ENCODE measurements at regions not wholly inside any gene's neighbourhood (a gene's known extent, or its start where the extent isn't known, plus 50 kb on each side); places are given as distances from the start of the nearest gene placed in this dataset.

- DNase-seq = no peak
These were observed 238.4 kb downstream of the SNCA start for GRCh38 chr4:89598602-89599001.

- DNase-seq = no peak
These were observed 241.7 kb downstream of the SNCA start for GRCh38 chr4:89595125-89595789.

- no peak for DNase-seq
These were observed 246.8 kb downstream of the SNCA start for GRCh38 chr4:89590128-89590527.

GRCh38 chr4:89588421-89588820 is 248.5 kb downstream of the SNCA start:
- no peak for DNase-seq

GRCh38 chr4:89587364-89587763 is 249.6 kb downstream of the SNCA start:
- no peak for DNase-seq

- DNase-seq = no peak
These were observed 250.1 kb downstream of the SNCA start for GRCh38 chr4:89586864-89587263.

- no peak for DNase-seq
These were observed 250.6 kb downstream of the SNCA start for GRCh38 chr4:89586318-89586717.

GRCh38 chr4:89582756-89583505 is 254.0 kb downstream of the SNCA start:
- DNase-seq = no peak

- DNase-seq = no peak
These were observed 257.2 kb downstream of the SNCA start for GRCh38 chr4:89579771-89580170.

- no peak for DNase-seq
These were observed 260.7 kb downstream of the SNCA start for GRCh38 chr4:89576246-89576645.

GRCh38 chr4:89575840-89576239 is 261.1 kb downstream of the SNCA start:
- DNase-seq = no peak

- DNase-seq = no peak
These were observed 262.8 kb downstream of the SNCA start for GRCh38 chr4:89574176-89574575.

- no peak for DNase-seq
These were observed 263.3 kb downstream of the SNCA start for GRCh38 chr4:89573656-89574055.

GRCh38 chr4:89572224-89572858 is 264.6 kb downstream of the SNCA start:
- no peak for DNase-seq

GRCh38 chr4:89570931-89571330 is 263.3 kb upstream of the GPRIN3 start:
- DNase-seq = no peak

GRCh38 chr4:89567936-89568335 is 260.3 kb upstream of the GPRIN3 start:
- DNase-seq = no peak

GRCh38 chr4:89563431-89563830 is 255.8 kb upstream of the GPRIN3 start:
- no peak for DNase-seq

GRCh38 chr4:89562746-89563145 is 255.1 kb upstream of the GPRIN3 start:
- no peak for DNase-seq

- no peak for DNase-seq
These were observed 253.4 kb upstream of the GPRIN3 start for GRCh38 chr4:89561048-89561447.

- DNase-seq = no peak
These were observed 250.5 kb upstream of the GPRIN3 start for GRCh38 chr4:89558147-89558546.

- DNase-seq = no peak
These were observed 249.2 kb upstream of the GPRIN3 start for GRCh38 chr4:89556601-89557305.

- no peak for DNase-seq
These were observed 243.6 kb upstream of the GPRIN3 start for GRCh38 chr4:89551191-89551590.

GRCh38 chr4:89549907-89550306 is 242.3 kb upstream of the GPRIN3 start:
- no peak for DNase-seq

- DNase-seq = no peak
These were observed 237.7 kb upstream of the GPRIN3 start for GRCh38 chr4:89545315-89545714.
